GM10266 (cell line): ENCODE measurements at regions not wholly inside any gene's neighbourhood (a gene's known extent, or its start where the extent isn't known, plus 50 kb on each side); places are given as distances from the start of the nearest gene placed in this dataset.

ENCODE experiments used
- DNase-seq: peaks from one replicate; pipeline ENCODE4 v3.0.0; 2012; ENCODE audit errors: extremely low spot score
- CTCF ChIP-seq: IDR thresholded peaks from 2 replicates; pipeline ENCODE4 v1.5.1; 2012; ENCODE audit warnings: mild to moderate bottlenecking, low read depth; ENCODE audit not compliant: control insufficient read depth, insufficient read depth; ENCODE audit errors: missing control alignments

GRCh38 chr5:60517094-60517694 lies 182.8 kb downstream of the DEPDC1B start:
- DNase-seq: no peak
- no peak for TF ChIP-seq CTCF

GRCh38 chr5:60516688-60517087 lies 183.3 kb downstream of the DEPDC1B start:
- TF ChIP-seq CTCF: no peak
- DNase-seq: no peak

GRCh38 chr5:60514152-60514551 lies 185.8 kb downstream of the DEPDC1B start:
- DNase-seq: no peak
- TF ChIP-seq CTCF: no peak

GRCh38 chr5:60512117-60512516 lies 187.8 kb downstream of the DEPDC1B start:
- no peak for DNase-seq
- no peak for TF ChIP-seq CTCF

- no peak for DNase-seq
- TF ChIP-seq CTCF: no peak
Observed at GRCh38 chr5:60510663-60511062, 189.3 kb downstream of the DEPDC1B start.

GRCh38 chr5:60510049-60510448 lies 189.9 kb downstream of the DEPDC1B start:
- DNase-seq: no peak
- no peak for TF ChIP-seq CTCF

GRCh38 chr5:60509519-60509918 lies 190.4 kb downstream of the DEPDC1B start:
- TF ChIP-seq CTCF: no peak
- DNase-seq: no peak
